A673 (cell line): ENCODE measurements at regions not wholly inside any gene's neighbourhood (a gene's known extent, or its start where the extent isn't known, plus 50 kb on each side); places are given as distances from the start of the nearest gene placed in this dataset.

Experiments
- CTCF ChIP-seq: fragments of 300-800, 200-600 bp; sonication (generic); conservative IDR thresholded peaks from 2 replicates; pipeline ENCODE4 v1.5.1; 2017; ENCODE audit warnings: low read depth, mild to moderate bottlenecking, antibody characterized with exemption, low read length, moderate library complexity, mixed read lengths
- EZH2 ChIP-seq: fragments of 200-600 bp; sonication (generic); IDR thresholded peaks from 2 replicates; pipeline ENCODE4 v1.6.1; 2017; ENCODE audit warnings: borderline replicate concordance, low read depth, mild to moderate bottlenecking, mixed read lengths, antibody characterized with exemption, low read length; ENCODE audit not compliant: poor library complexity, severe bottlenecking

- no peak for TF ChIP-seq EZH2
- no peak for TF ChIP-seq CTCF
Observed at GRCh38 chr7:24500599-24500998, 72.7 kb upstream of the PALS2 start.
